ENCODE measurements at regions not wholly inside any gene's neighbourhood (a gene's known extent, or its start where the extent isn't known, plus 50 kb on each side); places are given as distances from the start of the nearest gene placed in this dataset.

DNA sequence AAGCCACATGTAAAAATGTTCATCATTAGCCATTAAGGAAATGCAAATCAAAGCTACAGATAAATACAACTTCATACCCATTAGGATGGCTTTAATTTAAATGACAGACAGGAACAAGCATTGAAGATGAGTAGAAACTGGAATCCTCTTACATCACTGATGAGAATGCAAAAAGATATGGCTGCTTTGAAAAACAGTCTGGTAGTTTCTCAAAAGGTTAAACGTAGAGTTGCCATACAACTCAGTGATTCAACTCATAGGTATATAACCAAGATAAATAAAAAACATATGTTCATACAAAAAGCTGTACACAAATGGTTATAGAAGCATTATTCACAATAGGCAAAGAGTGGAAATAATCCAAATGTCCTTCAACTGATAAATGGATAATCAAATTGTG, 228.8 kb upstream of the ZNF462 start:
- H3K36me3 Mint-ChIP-seq, result no peaks in the 10 kb centered on the region
- no peak overlapping the region for H3K27ac Mint-ChIP-seq
- H3K4me1 Mint-ChIP-seq, result no peaks in the 10 kb centered on the region
- no peak for ATAC-seq
- H3K27me3 Mint-ChIP-seq, result no peaks in the 10 kb centered on the region
- H3K4me3 Mint-ChIP-seq, result no peak overlapping the region
- H3K9me3 Mint-ChIP-seq, result peaks cover 5% of the 10 kb centered on the region

DNA sequence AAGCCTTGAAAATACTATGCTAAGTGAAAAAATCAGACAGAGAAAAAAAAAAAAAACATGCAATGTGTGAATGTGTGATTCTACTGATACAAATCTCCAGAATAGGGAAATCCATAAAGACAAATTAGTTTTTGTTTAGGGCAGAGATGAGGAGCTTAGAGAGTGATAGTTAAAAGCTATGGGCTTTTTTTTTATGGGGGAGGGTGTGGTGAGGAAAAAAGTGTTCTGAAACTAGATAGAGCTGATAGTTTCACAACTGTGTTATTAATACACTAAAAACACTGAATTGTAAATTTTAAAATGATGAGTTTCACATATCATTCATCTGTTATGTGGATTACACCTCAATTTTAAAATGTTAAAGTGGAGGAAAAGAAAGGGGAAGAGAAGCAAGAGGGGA, 228.3 kb upstream of the ZNF462 start:
- peaks cover 5% of the 10 kb centered on the region for H3K9me3 Mint-ChIP-seq
- ATAC-seq, result no peak
- H3K4me3 Mint-ChIP-seq, result no peak overlapping the region
- H3K27me3 Mint-ChIP-seq, result no peaks in the 10 kb centered on the region
- H3K36me3 Mint-ChIP-seq, result no peaks in the 10 kb centered on the region
- no peak overlapping the region for H3K27ac Mint-ChIP-seq
- no peaks in the 10 kb centered on the region for H3K4me1 Mint-ChIP-seq

DNA sequence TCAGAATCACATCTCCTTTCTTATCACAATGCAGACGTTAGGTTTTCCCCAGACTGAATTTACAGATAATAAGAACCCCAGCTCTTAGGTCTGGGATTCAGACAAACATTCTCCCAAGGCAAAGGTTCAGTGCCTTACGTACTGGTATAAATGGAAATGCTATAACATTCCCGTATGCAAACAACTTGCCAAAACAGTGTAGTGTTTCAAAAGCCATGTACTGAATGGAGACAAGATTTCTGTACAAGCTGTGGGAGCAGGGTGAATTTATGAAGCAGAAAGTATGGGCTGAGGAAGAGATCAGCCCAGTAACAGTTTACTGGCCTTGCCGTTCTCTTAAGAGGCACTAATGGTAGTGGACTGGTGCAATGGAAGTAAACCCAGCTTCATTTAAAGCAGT, 225.5 kb upstream of the ZNF462 start:
- ATAC-seq, result no peak
- Mint-ChIP-seq H3K27me3 (no peaks in the 10 kb centered on the region), H3K9me3 (peaks cover 5% of the 10 kb centered on the region), H3K4me3 (no peak overlapping the region), H3K27ac (no peak overlapping the region), H3K4me1 (no peaks in the 10 kb centered on the region), H3K36me3 (no peaks in the 10 kb centered on the region)

DNA sequence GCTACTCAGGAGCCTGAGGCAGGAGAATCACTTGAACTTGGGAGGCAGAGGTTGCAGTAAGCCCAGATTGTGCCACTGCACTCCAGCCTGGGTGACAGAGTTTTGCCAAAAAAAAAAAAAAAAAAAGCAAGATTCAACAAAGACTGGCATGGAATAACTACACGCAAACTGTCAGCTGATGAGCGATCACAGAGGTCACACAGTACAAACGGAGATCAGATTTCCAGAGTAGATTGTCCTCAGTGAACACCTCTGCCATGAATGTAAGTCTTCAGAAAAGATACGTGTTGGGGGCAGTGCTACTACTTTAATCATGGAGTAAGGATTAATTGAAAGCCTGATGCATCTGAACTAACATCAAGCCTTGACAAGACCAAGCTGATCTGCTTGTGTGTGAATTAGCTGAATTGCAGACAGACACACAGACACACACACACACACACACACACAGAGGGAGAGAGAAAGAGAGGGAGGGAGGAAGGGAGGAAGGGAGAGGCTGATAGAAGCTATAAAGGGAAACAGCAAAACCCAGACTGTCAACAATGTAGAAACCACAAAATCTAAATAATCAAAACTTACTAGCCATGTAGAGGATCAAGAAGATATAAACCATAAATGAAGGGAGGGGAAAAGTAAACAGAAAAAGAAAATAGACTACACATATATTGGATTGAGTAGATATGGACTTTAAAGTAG, 222.9 kb upstream of the ZNF462 start:
- ATAC-seq, result no peak
- H3K9me3 Mint-ChIP-seq, result peaks cover 8% of the 10 kb centered on the region
- no peaks in the 10 kb centered on the region for H3K27me3 Mint-ChIP-seq
- H3K36me3 Mint-ChIP-seq, result no peaks in the 10 kb centered on the region
- H3K4me1 Mint-ChIP-seq, result no peaks in the 10 kb centered on the region
- H3K4me3 Mint-ChIP-seq, result no peak overlapping the region
- H3K27ac Mint-ChIP-seq, result no peak overlapping the region

DNA sequence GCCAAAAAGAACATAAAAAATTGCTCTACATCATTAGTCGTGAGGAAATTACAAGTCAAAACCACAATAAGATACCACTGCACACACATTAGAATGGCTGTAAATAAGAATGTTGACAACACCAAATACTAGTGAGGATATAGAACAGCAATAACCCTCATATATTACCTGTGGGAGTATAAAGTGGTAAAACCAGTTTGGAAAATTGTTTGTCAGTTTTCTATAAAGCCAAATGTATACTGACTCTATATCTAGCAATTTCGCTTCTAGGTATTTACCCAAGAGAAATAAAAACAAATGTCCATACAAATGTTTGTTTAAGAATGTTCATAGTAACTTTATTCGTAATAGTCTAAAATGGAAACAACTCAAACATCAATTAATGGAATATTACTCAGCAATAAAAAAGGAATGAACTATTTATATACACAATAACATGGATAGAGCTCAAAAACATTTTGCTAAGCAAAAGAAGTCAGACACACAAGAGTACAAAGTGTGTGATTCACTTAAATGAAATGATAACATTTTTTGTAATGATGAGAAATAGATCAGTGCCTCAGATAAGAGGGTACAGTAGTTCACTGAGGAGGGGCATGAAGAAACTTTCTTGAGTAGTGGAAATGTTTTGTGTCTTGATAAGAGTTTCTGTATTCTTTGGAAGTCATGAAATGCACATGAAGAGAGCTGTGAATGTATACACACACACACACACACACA, 219.6 kb upstream of the ZNF462 start:
- Mint-ChIP-seq H3K27ac (no peak overlapping the region), H3K36me3 (no peaks in the 10 kb centered on the region), H3K9me3 (peaks cover 12% of the 10 kb centered on the region), H3K4me3 (no peak overlapping the region), H3K27me3 (no peaks in the 10 kb centered on the region), H3K4me1 (no peaks in the 10 kb centered on the region)
- ATAC-seq, result no peak

DNA sequence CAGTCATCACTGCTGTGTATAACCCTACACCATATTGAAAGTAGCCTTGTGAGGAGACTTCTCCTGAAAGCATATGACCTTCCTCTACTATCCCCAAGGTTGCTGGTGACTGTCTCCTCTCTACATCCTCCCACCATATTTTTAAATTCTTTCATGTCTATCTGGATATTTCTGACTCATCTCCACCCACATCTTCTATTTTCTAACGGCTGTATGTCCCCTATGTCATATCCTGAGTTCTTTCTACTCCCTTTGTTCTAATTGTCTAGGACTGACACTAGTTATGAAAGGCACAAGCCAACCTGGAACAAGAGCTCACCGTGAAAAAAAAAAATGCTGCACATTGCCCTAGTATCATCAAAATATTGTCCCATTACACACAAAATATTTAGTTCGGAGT, 218.3 kb upstream of the ZNF462 start:
- Mint-ChIP-seq H3K9me3 (peaks cover 12% of the 10 kb centered on the region), H3K27me3 (no peaks in the 10 kb centered on the region), H3K36me3 (no peaks in the 10 kb centered on the region), H3K4me1 (no peaks in the 10 kb centered on the region), H3K4me3 (no peak overlapping the region), H3K27ac (no peak overlapping the region)
- ATAC-seq, result no peak

DNA sequence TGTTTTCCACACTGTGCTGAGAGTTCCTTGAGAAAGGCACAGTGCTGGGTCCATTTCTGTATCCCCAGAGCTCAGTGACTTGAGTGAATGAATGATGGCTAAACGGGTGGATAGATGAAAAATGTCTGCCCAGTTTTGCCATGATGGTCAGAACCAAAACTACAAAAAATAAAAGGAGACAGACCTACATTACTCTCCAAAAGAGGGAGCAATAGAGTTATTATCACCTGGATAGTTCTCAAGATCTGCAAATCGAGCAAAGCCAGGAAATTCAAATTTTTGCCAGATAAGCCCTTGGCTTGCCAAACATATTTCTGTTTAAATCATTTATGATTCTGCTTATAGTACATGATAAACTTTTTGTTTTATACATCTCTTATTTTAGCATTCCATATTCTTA, 214.2 kb upstream of the ZNF462 start:
- no peak overlapping the region for H3K27ac Mint-ChIP-seq
- no peaks in the 10 kb centered on the region for H3K27me3 Mint-ChIP-seq
- no peak overlapping the region for H3K4me3 Mint-ChIP-seq
- ATAC-seq, result no peak
- no peaks in the 10 kb centered on the region for H3K4me1 Mint-ChIP-seq
- H3K9me3 Mint-ChIP-seq, result peaks cover 12% of the 10 kb centered on the region
- no peaks in the 10 kb centered on the region for H3K36me3 Mint-ChIP-seq

DNA sequence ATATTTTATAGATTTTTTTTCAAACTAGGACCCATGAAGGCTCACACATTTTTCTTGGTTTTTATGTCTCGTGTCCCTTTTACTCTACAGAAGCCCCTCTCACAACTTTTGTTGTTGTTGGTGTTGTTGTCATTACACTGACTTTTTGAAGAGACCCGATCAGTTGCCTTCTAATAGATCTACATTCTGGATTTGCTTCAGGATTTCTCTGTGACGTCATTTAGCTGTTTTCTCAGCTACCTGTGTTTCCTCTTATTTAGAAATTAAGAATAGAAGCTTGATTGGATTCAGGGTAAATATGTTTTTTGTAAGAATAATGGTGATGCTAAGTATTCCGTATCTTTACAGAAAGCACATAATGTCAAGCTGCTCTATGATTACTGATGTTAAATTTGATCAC, 213.3 kb upstream of the ZNF462 start:
- Mint-ChIP-seq H3K9me3 (peaks cover 17% of the 10 kb centered on the region), H3K36me3 (no peaks in the 10 kb centered on the region), H3K27me3 (no peaks in the 10 kb centered on the region), H3K27ac (no peak overlapping the region), H3K4me3 (no peak overlapping the region), H3K4me1 (no peaks in the 10 kb centered on the region)
- ATAC-seq, result no peak

DNA sequence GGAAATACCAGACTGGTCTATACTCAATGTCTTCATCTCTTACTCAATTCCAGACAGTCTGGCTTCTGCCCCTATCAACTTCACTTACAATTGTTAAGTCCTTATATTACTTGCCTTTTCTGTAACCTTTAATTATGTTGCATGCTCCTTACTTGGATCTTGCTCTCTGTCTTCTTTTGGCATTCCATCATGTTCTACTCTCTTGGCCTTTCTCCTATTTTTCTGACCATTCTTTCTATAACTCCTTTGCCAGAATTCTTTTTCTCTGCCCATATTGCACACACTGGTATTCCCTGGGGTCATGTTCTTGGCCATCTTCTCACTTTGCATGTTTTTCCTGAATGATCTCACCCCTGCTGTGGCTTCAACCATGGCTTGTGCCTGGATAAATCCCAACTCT, 209.8 kb upstream of the ZNF462 start:
- Mint-ChIP-seq H3K4me1 (no peaks in the 10 kb centered on the region), H3K4me3 (no peak overlapping the region), H3K36me3 (no peaks in the 10 kb centered on the region), H3K9me3 (peaks cover 11% of the 10 kb centered on the region), H3K27me3 (no peaks in the 10 kb centered on the region), H3K27ac (no peak overlapping the region)
- ATAC-seq, result no peak

DNA sequence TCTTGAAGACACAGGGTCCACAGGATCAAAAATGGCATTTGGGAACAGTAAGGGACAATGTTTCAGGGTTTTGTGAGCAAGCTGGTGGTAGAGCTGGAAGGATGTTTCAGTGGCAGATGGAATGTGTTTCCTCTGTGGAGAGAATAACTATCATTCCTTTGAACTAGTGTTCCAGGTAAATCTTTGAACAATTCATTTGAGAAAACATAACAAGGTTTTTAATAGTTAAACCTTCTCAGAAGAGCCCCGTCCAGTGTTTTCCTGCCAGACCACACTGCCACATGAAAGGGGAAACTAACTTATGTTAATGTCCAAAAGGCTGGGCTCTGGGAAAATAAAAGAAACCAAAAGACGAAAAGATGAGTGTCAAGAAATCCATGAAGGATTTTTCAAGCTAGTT, 207.0 kb upstream of the ZNF462 start:
- ATAC-seq, result no peak
- H3K27ac Mint-ChIP-seq, result no peak overlapping the region
- H3K4me1 Mint-ChIP-seq, result no peaks in the 10 kb centered on the region
- H3K4me3 Mint-ChIP-seq, result no peak overlapping the region
- H3K9me3 Mint-ChIP-seq, result peaks cover 14% of the 10 kb centered on the region
- H3K36me3 Mint-ChIP-seq, result no peaks in the 10 kb centered on the region
- H3K27me3 Mint-ChIP-seq, result no peaks in the 10 kb centered on the region

DNA sequence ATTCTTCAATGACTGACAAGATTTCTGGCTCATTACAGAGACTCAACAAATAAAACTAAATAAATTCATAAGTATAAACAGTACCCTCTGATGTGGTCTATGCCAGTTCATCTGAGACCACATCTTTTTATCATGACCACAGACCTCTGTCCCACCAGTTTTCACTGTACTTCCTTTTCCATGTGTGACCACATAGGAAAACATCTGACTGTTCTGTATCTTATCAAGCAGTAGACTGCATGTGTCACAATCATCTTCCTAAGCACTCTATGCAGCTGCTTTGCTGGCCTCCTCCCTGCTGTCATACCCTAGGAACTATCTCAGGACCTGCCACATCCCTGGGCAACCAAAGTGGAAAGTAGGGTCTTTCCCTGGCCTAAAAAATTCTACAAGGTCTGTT, 205.0 kb upstream of the ZNF462 start:
- H3K27me3 Mint-ChIP-seq, result no peaks in the 10 kb centered on the region
- H3K9me3 Mint-ChIP-seq, result peaks cover 14% of the 10 kb centered on the region
- no peak overlapping the region for H3K27ac Mint-ChIP-seq
- no peak for ATAC-seq
- no peaks in the 10 kb centered on the region for H3K36me3 Mint-ChIP-seq
- no peaks in the 10 kb centered on the region for H3K4me1 Mint-ChIP-seq
- no peak overlapping the region for H3K4me3 Mint-ChIP-seq

DNA sequence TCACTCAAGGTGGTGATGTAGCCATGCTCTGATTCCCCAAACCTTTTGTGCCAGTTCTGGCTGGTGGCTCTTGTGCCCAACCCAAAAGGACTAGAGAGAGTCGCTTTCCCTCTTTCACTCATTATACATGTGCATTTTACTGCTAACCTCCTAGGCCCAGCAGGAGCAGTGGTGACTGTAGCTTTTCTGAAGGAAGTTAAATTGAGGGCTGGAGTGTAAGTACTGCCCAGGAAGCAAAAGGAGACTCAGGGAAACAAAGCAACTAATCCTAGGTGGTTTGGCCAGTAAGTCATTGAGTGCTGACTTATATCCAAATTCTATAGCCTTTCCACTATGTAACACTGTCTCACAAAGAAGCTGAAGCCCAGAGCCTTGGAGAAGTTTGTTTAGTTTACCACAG, 194.4 kb upstream of the ZNF462 start:
- H3K4me1 Mint-ChIP-seq, result no peaks in the 10 kb centered on the region
- no peak for ATAC-seq
- H3K4me3 Mint-ChIP-seq, result no peak overlapping the region
- no peaks in the 10 kb centered on the region for H3K36me3 Mint-ChIP-seq
- H3K27ac Mint-ChIP-seq, result no peak overlapping the region
- peaks cover 3% of the 10 kb centered on the region for H3K9me3 Mint-ChIP-seq
- H3K27me3 Mint-ChIP-seq, result no peaks in the 10 kb centered on the region

DNA sequence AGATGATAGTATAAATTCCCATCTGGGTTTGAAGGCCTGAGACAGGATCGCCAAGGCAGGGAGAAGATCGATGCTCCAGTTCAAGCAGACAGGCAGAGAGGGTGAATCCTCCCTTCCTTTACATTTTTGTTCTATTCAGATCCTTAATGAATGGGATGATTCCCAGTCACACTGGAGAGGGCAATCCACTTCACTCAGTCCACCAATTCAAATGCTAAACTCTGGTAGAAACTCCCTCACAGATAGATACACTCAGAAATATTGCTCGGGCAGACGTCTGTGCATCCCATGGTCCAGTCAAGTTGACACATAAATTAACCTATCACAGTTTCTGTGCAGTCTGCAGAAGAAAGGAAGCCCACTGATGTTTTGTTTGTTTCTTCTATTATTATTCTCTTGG, 193.1 kb upstream of the ZNF462 start:
- no peaks in the 10 kb centered on the region for H3K36me3 Mint-ChIP-seq
- peaks cover 3% of the 10 kb centered on the region for H3K9me3 Mint-ChIP-seq
- no peak overlapping the region for H3K4me3 Mint-ChIP-seq
- ATAC-seq, result no peak
- no peaks in the 10 kb centered on the region for H3K27me3 Mint-ChIP-seq
- no peak overlapping the region for H3K27ac Mint-ChIP-seq
- no peaks in the 10 kb centered on the region for H3K4me1 Mint-ChIP-seq

DNA sequence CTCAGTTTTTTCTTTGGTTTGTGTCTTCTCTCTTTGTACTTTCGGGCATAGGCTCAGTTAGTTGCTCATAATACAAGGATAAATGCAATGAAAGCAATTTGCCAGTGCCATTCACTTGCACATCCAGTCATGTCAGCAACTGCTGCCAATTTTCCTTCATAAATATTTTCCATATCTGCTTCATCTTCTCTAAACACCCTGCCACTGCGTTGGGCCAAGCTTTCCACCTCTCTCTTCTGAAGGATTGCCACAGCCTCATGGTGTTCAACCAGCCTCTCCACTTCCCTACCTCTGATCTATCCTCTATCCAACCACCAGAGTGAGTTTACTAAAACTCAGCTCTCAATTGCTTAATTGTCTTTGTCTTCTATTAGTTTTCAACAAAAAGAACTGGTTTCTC, 192.5 kb upstream of the ZNF462 start:
- Mint-ChIP-seq H3K27me3 (no peaks in the 10 kb centered on the region), H3K27ac (no peak overlapping the region), H3K4me3 (no peak overlapping the region), H3K4me1 (no peaks in the 10 kb centered on the region), H3K9me3 (peaks cover 6% of the 10 kb centered on the region), H3K36me3 (no peaks in the 10 kb centered on the region)
- ATAC-seq, result no peak

DNA sequence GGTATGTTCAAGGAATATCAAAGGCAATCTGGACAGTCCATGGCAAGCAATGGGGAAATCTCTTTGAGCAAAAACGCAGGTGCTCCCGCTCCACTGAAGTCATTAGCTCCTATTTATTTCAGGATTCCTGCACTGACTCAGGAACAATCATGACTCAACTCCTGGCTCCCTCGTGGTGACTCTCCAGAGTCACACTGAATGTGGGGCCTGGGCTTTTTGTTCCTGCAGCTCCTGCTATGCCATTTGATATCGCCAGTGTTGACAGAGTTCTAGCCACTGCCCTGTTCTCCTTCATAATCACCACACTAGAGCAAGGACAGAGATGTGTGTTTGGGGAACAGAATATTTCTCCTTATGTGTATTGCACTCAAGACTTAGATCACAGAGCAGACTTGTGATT, 187.2 kb upstream of the ZNF462 start:
- H3K9me3 Mint-ChIP-seq, result peaks cover 3% of the 10 kb centered on the region
- no peaks in the 10 kb centered on the region for H3K36me3 Mint-ChIP-seq
- no peak overlapping the region for H3K27ac Mint-ChIP-seq
- H3K27me3 Mint-ChIP-seq, result no peaks in the 10 kb centered on the region
- no peaks in the 10 kb centered on the region for H3K4me1 Mint-ChIP-seq
- ATAC-seq, result no peak
- no peak overlapping the region for H3K4me3 Mint-ChIP-seq

DNA sequence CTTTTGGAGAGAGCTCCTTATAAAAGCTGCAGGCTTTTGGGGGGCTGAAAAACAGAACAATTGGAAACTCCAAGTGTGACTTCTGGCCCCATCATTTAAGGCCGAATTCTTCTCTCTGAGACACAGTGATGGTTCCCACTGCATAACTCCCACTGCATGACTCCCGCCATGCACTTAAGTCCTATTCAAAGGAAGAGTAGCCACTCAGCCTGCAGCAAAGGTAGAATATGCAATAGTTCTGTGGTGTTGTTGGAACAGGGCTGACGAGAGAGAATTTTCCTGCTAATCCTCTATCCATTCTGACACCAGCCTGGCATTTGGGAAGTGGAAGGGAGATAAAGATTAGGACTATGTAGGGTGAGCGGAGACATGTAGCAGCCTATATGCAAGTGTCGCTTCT, 185.6 kb upstream of the ZNF462 start:
- Mint-ChIP-seq H3K9me3 (peaks cover 3% of the 10 kb centered on the region), H3K4me1 (no peaks in the 10 kb centered on the region), H3K36me3 (no peaks in the 10 kb centered on the region), H3K27ac (no peak overlapping the region), H3K4me3 (no peak overlapping the region), H3K27me3 (no peaks in the 10 kb centered on the region)
- no peak for ATAC-seq

All from stimulated activated memory B cell treated with anti-CD40 and anti-IgM and Interleukin-4, amounts not matched to agents 10 μg/mL and 1 μg/mL and 100 μg/mL, for 72 hours (primary cell).